Right ventricle myocardium inferior (tissue), 1 donor: ENCODE measurements at regions not wholly inside any gene's neighbourhood (a gene's known extent, or its start where the extent isn't known, plus 50 kb on each side); places are given as distances from the start of the nearest gene placed in this dataset.

Experiments used
- ATAC-seq: fragments of 200-7000 bp; cut with Tn5 transposase; one replicate; pipeline ENCODE4 v1.9.1; 2020; ENCODE audit warnings: mild to moderate bottlenecking, moderate library complexity
- DNase-seq: peaks from one replicate; pipeline ENCODE4 v3.0.0; 2021; ENCODE audit errors: missing footprints
- intact Hi-C: fragments of 100-400 bp; cut with DNase I; formaldehyde crosslinking; loops from one replicate; pipeline ENCODE4 v1.11.0; 2022
- donor health status: DM: no; HTN: yes; CAD: no; lungs with severe emphysema.

- intact Hi-C loops, result no loop called here
- ATAC-seq (no peak), DNase-seq (no peak)
These were observed 973.1 kb downstream of the TMEM182 start for GRCh38 chr2:103734911-103735310.

- DNase-seq, result no peak
- intact Hi-C loops, result no loop called here
- no peak for ATAC-seq
These were observed 976.3 kb downstream of the TMEM182 start for GRCh38 chr2:103738108-103738507.

DNA sequence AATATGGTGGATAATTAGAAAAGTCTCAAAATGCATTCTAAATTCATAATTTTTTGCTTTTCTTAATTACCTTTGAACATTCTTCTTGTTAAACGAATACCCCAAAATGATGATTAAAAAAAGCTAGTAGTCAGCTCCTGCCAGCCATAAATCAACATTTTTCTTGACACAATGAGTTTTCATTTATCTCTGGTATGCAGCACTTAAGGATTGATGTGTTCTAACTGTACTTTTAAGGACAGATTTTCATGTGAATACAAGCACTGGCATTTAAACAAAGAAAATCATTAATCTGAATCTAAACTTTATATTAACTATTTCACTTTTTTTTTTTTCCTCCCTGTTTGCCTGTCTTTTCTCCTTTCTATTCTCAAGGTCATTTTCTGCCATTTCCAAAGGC is 976.8 kb downstream of the TMEM182 start:
- intact Hi-C loops, result no loop called here
- DNase-seq, result no peak
- no peak for ATAC-seq

DNA sequence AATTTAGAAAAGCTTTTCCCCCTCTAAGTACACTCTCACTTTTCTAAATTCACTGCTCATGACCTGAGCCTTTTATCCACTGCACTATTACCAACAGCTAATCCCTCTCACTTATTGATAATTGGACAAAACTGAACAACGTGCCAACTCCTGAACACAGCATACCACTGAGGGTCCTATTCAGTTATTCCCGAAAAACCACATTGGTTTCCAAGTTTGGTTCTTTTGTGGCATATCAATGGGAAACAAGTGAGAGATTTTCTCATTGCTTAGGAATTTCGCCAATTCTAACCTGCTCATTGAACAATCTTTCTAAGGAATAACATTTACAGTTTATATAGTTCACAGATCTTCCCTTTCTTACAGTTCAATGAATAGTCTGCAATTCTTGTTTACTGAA is 977.4 kb downstream of the TMEM182 start:
- no peak for DNase-seq
- ATAC-seq, result no peak
- intact Hi-C loops, result no loop called here

DNA sequence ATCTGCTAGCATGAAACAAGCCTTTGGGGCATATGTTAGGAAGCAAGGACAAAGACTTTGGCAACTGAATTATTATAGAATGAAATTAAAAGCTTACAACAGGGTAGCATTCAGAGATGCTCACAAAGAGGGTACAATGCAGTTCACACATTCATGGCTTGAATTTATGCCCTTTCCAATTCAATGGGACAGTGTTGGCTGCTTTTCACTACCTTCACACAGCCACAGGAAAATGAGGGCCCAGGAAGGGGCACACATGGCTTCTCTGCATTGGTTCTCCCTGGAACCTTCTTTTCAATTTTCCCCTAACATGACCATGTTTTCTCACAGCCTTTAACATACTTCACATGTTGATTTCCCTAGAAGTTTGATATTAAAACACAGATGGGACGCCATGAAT is 978.1 kb downstream of the TMEM182 start:
- ATAC-seq (no peak), DNase-seq (no peak)
- intact Hi-C loops, result no loop called here

GRCh38 chr2:103740631-103741030 is 978.8 kb downstream of the TMEM182 start:
- intact Hi-C loops, result no loop called here
- ATAC-seq (no peak), DNase-seq (no peak)

DNA sequence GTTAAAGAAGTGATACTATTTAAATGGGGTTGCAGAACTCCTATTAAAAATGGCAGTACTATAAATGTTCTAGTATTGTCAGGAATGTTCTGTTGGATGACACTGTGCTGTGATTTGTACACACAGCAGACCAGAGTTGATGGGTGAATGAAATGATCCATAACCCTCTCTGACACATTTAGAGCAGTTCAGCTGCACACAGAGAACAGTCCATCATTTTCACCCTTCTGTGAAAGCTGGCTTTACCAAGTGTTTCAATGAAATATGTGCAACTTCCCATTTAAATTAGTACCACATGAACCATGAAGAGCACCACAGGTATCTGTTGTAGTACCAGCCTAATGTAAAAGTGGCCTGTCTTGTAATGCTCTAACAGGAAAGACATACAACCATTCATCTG is 981.4 kb downstream of the TMEM182 start:
- intact Hi-C loops, result no loop called here
- no peak for ATAC-seq
- DNase-seq, result no peak

DNA sequence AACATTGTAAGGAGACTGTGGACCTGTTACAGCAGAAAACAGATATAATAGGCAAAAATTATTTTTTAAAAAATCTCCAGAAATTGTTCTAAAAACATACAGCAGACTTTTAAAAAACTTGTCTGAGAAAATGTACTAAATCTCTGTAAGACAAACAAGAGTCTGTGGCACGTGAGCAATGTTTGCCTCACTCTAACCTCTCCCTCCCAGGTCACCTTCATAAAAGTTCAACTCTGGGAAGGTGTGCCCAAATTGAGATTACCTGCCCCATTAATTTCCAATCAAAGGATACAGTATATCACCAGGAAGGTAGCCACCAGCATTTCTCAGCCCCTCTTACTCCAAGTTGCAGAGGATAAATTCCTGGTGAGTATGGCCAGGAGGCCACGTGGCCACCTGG is 992.7 kb downstream of the TMEM182 start:
- intact Hi-C loops, result no loop called here
- ATAC-seq, result no peak
- DNase-seq, result no peak

GRCh38 chr2:103773884-103774283 is 1012.1 kb downstream of the TMEM182 start:
- intact Hi-C loops, result no loop called here
- no peak for DNase-seq
- ATAC-seq, result no peak

GRCh38 chr2:103780088-103780702 is 1018.4 kb downstream of the TMEM182 start:
- ATAC-seq (no peak), DNase-seq (no peak)
- intact Hi-C loops, result no loop called here

DNA sequence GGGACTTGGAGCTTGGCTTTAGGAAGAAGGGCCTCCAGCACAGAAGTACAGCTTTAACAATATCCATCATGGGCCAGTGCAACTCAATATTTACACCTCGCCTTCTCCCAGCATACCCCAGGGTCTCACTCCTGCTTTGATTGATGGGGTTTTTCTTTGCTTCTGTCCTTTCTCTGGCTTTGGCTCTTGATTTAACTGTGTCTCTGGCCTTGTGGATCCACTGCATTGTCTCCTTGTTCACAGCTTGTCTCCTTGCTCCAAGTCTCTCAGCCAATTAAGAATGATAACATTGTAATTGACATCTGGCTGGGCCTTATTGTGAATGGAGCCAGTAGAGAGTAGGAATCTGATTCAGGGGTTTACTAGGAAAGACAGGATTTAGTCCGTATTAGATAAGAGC is 1019.5 kb downstream of the TMEM182 start:
- ATAC-seq (no peak), DNase-seq (no peak)
- intact Hi-C loops, result no loop called here

- intact Hi-C loops, result no loop called here
- DNase-seq, result no peak
- no peak for ATAC-seq
These were observed 1022.4 kb downstream of the TMEM182 start for GRCh38 chr2:103784261-103784660.

DNA sequence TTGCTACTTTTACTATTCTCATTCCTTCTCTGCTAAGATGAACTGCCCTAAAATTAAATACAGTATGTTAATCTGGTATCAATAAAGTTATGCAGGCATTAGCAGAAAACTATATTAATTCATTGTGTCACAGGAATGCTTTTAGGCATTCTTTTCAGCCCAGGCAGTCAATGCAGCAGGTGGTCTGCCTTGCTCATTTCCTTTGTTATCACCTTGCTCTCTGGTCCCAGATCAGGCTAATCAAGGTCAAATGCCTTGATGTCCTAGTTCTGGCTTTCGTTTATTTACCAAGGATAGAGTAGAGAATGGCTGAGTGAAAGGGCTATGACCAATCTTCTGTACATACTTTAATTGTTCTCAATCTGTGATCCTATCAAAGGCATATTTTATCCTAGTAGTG is 1023.6 kb downstream of the TMEM182 start:
- no peak for ATAC-seq
- no peak for DNase-seq
- intact Hi-C loops, result no loop called here

- ATAC-seq (no peak), DNase-seq (no peak)
- intact Hi-C loops, result no loop called here
These were observed 1024.1 kb downstream of the TMEM182 start for GRCh38 chr2:103785956-103786355.

DNA sequence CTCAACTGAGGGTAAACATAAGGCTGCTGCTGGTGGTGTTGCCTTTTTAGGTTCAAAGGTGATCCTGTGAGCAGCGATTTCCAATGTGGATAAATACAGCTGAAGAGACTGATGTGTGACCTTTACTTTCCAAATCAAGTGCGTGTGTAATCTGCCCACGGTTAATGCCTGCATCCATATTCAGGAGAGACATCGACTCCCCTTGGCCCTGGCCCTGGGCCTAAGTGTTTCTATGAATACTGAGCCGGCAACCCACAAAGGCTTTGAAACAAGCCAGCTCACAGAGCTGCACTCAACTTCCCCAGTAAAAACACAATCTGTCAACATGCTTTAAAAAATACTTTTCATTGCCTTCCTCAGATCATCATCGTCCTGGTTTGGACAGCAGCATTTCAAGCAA is 1026.6 kb downstream of the TMEM182 start:
- DNase-seq, result no peak
- no peak for ATAC-seq
- intact Hi-C loops, result no loop called here

DNA sequence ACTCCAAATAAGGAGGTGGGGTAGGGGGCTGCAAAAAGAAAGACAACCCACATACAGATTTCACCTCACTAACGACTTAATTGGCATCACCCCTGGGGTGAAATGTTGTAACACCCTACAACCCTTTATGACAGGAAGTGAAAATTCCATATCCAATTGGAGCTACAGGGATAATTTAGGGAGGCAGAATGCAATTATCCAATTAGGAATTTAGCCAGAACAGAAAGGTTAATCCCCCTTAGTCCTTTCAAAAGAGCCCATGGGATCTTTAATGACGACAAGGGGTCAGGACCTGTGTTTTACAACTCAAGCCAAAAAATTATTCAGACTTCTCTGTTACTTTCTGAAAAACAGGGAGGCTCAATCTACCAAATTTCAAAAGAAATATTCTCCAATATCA is 1027.1 kb downstream of the TMEM182 start:
- ATAC-seq, result no peak
- DNase-seq, result no peak
- intact Hi-C loops, result no loop called here

- intact Hi-C loops, result no loop called here
- ATAC-seq (no peak), DNase-seq (no peak)
These were observed 1027.7 kb downstream of the TMEM182 start for GRCh38 chr2:103789381-103790095.

DNA sequence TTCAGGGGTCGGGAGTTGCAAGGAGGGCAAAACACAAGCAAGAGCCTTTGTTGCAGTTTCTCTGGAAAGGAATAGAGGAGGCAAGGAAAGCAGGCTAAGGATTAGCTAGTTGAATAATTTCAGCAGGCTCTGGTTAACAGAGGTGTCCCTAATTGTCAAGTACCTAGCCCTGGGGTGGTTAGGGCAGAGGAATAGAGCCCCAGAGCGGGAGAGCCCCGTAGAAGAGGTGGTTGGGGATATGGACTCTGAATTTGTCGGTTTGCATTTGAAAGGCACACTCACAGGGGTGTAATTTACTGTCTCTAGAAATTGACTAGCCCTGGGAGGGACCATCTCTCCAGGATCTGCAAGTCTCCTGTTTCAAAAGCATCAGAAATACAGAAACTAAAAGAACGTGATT is 1030.2 kb downstream of the TMEM182 start:
- DNase-seq (no peak), ATAC-seq (no peak)
- intact Hi-C loops, result no loop called here

DNA sequence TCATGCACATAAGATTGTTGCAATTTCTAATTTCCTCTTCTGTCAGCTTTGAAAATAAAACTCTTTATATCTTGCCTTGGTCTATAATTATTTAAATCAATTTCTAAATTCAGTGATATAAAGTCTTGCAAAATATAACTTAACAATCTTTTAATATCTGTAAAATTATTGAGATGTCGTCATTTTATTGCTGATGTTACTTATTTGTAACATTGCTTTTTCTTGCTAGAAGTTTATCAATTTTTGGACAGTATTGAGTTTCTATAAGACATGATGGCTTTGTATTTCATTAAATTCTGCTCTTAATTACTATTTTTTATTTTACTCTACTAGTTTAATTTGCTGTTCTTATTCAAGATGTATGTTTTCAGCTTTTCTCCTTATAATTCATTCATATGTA is 1036.5 kb downstream of the TMEM182 start:
- ATAC-seq (no peak), DNase-seq (no peak)
- intact Hi-C loops, result no loop called here

- intact Hi-C loops, result no loop called here
- DNase-seq (no peak), ATAC-seq (no peak)
These were observed 1042.2 kb downstream of the TMEM182 start for GRCh38 chr2:103804013-103804412.

GRCh38 chr2:103805746-103806145 is 1043.9 kb downstream of the TMEM182 start:
- intact Hi-C loops, result no loop called here
- ATAC-seq (no peak), DNase-seq (no peak)
